H1 (cell line): ENCODE measurements at regions not wholly inside any gene's neighbourhood (a gene's known extent, or its start where the extent isn't known, plus 50 kb on each side); places are given as distances from the start of the nearest gene placed in this dataset.

ENCODE experiments used
- CTCF ChIA-PET: fragments of 300-600 bp; sonication (Branson Sonifier 250); formaldehyde crosslinking; loops from one replicate; lab custom pipeline; 2021; ENCODE audit not compliant: partially characterized antibody; lab: Charles Lee
- POLR2A ChIA-PET: fragments of 300-600 bp; sonication (Branson Sonifier 250); formaldehyde crosslinking; loops from one replicate; lab custom pipeline; 2021; ENCODE audit warnings: inconsistent platforms; ENCODE audit not compliant: partially characterized antibody; lab: Charles Lee
- DNase-seq, 2 experiments: peaks; one replicate each; pipeline versions ENCODE4 v3.0.0 to v3.0.0-alpha.2; 2010 to 2022; ENCODE audit warnings: low spot score in 2 of 2, low read depth in 1 of 2, mixed read lengths in 1 of 2
- FAIRE-seq: peaks from 2 replicates; lab custom pipeline; 2011; peaks lifted over from hg19 to GRCh38; lab: Jason Lieb, UNC
- H2AFZ ChIP-seq: 2 replicates; pipeline ENCODE4 v1.8.1; 2012; ENCODE audit warnings: low read length, inconsistent platforms
- H2AK5ac ChIP-seq: 2 replicates; pipeline ENCODE4 v1.6.1; 2013; ENCODE audit warnings: low read depth, low read length
- H2BK120ac ChIP-seq: replicated peaks from 2 replicates; pipeline ENCODE3; 2013; ENCODE audit warnings: low read depth, low read length, inconsistent platforms
- H2BK12ac ChIP-seq: 2 replicates; pipeline ENCODE4 v1.6.1; 2013; ENCODE audit warnings: low read depth, low read length
- H2BK15ac ChIP-seq: 2 replicates; pipeline ENCODE4 v1.6.1; 2013; ENCODE audit warnings: low read length
- H2BK20ac ChIP-seq: 2 replicates; pipeline ENCODE4 v1.6.1; 2013; ENCODE audit warnings: low read length
- H2BK5ac ChIP-seq: 2 replicates; pipeline ENCODE4 v1.6.1; 2013; ENCODE audit warnings: low read depth, low read length
- H3K14ac ChIP-seq: 2 replicates; pipeline ENCODE4 v1.6.1; 2013; ENCODE audit warnings: inconsistent platforms; ENCODE audit not compliant: insufficient read length
- H3K18ac ChIP-seq: 2 replicates; pipeline ENCODE4 v1.6.1; 2013; ENCODE audit warnings: low read length; ENCODE audit errors: extremely low read depth
- H3K23ac ChIP-seq: 2 replicates; pipeline ENCODE4 v1.6.1; 2013; ENCODE audit warnings: inconsistent platforms; ENCODE audit not compliant: insufficient read length
- H3K23me2 ChIP-seq: 2 replicates; pipeline ENCODE4 v1.6.1; 2013; ENCODE audit warnings: low read depth, low read length
- H3K27ac ChIP-seq: 2 replicates; pipeline ENCODE4 v1.6.1; 2011; ENCODE audit warnings: low read depth, low read length, inconsistent platforms
- H3K27me3 ChIP-seq, 4 experiments: replicated peaks in 1 of 4; 1 replicate in 1 of 4; 2 replicates in 3 of 4; pipeline versions ENCODE4 v1.6.1 to v1.8.1; 2011 to 2013; ENCODE audit warnings: low read length in 3 of 4, mild to moderate bottlenecking in 3 of 4, inconsistent platforms in 2 of 4, mixed read lengths in 2 of 4, moderate library complexity in 1 of 4; ENCODE audit not compliant: control insufficient read depth in 3 of 4, insufficient read depth in 3 of 4; ENCODE audit errors: extremely low read depth in 1 of 4
- H3K36me3 ChIP-seq, 4 experiments: 2 replicates each; pipeline versions ENCODE4 v1.6.1 to v1.8.1; 2011 to 2013; ENCODE audit warnings: mild to moderate bottlenecking in 4 of 4, low read length in 3 of 4, moderate library complexity in 2 of 4, control low read depth in 1 of 4, inconsistent platforms in 1 of 4; ENCODE audit not compliant: insufficient read depth in 4 of 4, control insufficient read depth in 2 of 4
- H3K4ac ChIP-seq: replicated peaks from 2 replicates; pipeline ENCODE3; 2013; ENCODE audit warnings: low read length, low read depth, mixed read lengths, inconsistent platforms; ENCODE audit not compliant: insufficient read length
- H3K4me1 ChIP-seq, 4 experiments: replicated peaks in 1 of 4; 1 replicate in 1 of 4; 2 replicates in 3 of 4; pipeline versions ENCODE4 v1.6.1 to v1.8.1; 2011 to 2013; ENCODE audit warnings: low read length in 3 of 4, inconsistent platforms in 2 of 4, mixed read lengths in 1 of 4; ENCODE audit not compliant: insufficient read depth in 4 of 4, control insufficient read depth in 3 of 4
- H3K4me2 ChIP-seq, 2 experiments: 2 replicates each; pipeline versions ENCODE4 v1.6.1 to v1.8.1; 2011 to 2013; ENCODE audit warnings: low read depth in 2 of 2, low read length in 2 of 2, control low read depth in 1 of 2, inconsistent platforms in 1 of 2, mild to moderate bottlenecking in 1 of 2; ENCODE audit not compliant: insufficient read depth in 1 of 2
- H3K4me3 ChIP-seq, 4 experiments: fragments of 200-600, 300-600 bp in 1 of 4; sonication (generic), shearing (Covaris generic), sonication (Bioruptor Twin) in 1 of 4; 2 replicates each; pipeline versions ENCODE4 v1.5.1 to v1.8.1; 2011 to 2016; ENCODE audit warnings: low read length in 4 of 4, low read depth in 3 of 4, control low read depth in 2 of 4, inconsistent platforms in 2 of 4, mild to moderate bottlenecking in 2 of 4, mixed read lengths in 1 of 4, moderate library complexity in 1 of 4; ENCODE audit not compliant: insufficient read depth in 2 of 4; ENCODE audit errors: extremely low read depth in 1 of 4
- H3K56ac ChIP-seq: replicated peaks from 2 replicates; pipeline ENCODE3; 2013; ENCODE audit warnings: low read depth, mild to moderate bottlenecking, mixed read lengths, low read length, inconsistent platforms; ENCODE audit not compliant: insufficient read length
- H3K79me1 ChIP-seq: 2 replicates; pipeline ENCODE4 v1.6.1; 2013; ENCODE audit warnings: low read depth, low read length, control low read depth
- H3K79me2 ChIP-seq, 2 experiments: 2 replicates each; pipeline versions ENCODE4 v1.6.1 to v1.8.1; 2012 to 2013; ENCODE audit warnings: low read length in 2 of 2, mild to moderate bottlenecking in 2 of 2, inconsistent platforms in 1 of 2; ENCODE audit not compliant: insufficient read depth in 2 of 2, control insufficient read depth in 1 of 2
- H3K9ac ChIP-seq, 4 experiments: replicated peaks in 1 of 4; 1 replicate in 1 of 4; 2 replicates in 3 of 4; pipeline versions ENCODE4 v1.6.1 to v1.8.1; 2011 to 2013; ENCODE audit warnings: low read depth in 3 of 4, low read length in 3 of 4, control low read depth in 2 of 4, mild to moderate bottlenecking in 2 of 4, moderate library complexity in 2 of 4, inconsistent platforms in 1 of 4; ENCODE audit errors: extremely low read depth in 1 of 4
- H3K9me3 ChIP-seq, 2 experiments: 2 replicates each; pipeline versions ENCODE4 v1.6.1 to v1.8.1; 2012 to 2013; ENCODE audit warnings: mild to moderate bottlenecking in 2 of 2, moderate library complexity in 2 of 2, control low read depth in 1 of 2, inconsistent platforms in 1 of 2, low read depth in 1 of 2, low read length in 1 of 2, mixed read lengths in 1 of 2; ENCODE audit not compliant: insufficient read depth in 2 of 2
- H4K20me1 ChIP-seq, 2 experiments: replicated peaks in 1 of 2; 2 replicates each; pipeline versions ENCODE3 to v1.8.1; 2011 to 2013; ENCODE audit warnings: inconsistent platforms in 2 of 2, low read length in 2 of 2, mild to moderate bottlenecking in 1 of 2; ENCODE audit not compliant: insufficient read depth in 2 of 2, control insufficient read depth in 1 of 2
- H4K5ac ChIP-seq: 2 replicates; pipeline ENCODE4 v1.6.1; 2013; ENCODE audit warnings: low read length, low read depth, mixed read lengths, inconsistent platforms; ENCODE audit not compliant: insufficient read length
- H4K8ac ChIP-seq: 2 replicates; pipeline ENCODE4 v1.8.0; 2013; ENCODE audit warnings: mild to moderate bottlenecking, moderate library complexity, low read length, inconsistent platforms; ENCODE audit not compliant: insufficient read depth; ENCODE audit errors: extremely low read depth
- H4K91ac ChIP-seq: replicated peaks from 2 replicates; pipeline ENCODE3; 2013; ENCODE audit warnings: low read length, mixed read lengths, inconsistent platforms; ENCODE audit not compliant: insufficient read length
- BRCA1 ChIP-seq: IDR thresholded peaks from 2 replicates; pipeline ENCODE4 v1.6.1; 2012; ENCODE audit warnings: low read depth, low read length, improper control_type of control experiment
- CREB1 ChIP-seq: IDR thresholded peaks from 2 replicates; pipeline ENCODE4 v1.6.1; 2012; ENCODE audit warnings: inconsistent platforms
- RAD21 ChIP-seq, 2 experiments: IDR thresholded peaks in 1 of 2; conservative IDR thresholded peaks in 1 of 2; 2 replicates each; pipeline ENCODE4 v1.6.1; 2011; ENCODE audit warnings: low read depth in 2 of 2, low read length in 2 of 2, improper control_type of control experiment in 1 of 2, inconsistent platforms in 1 of 2, mild to moderate bottlenecking in 1 of 2, moderate library complexity in 1 of 2
- WGBS, 2 experiments: shearing (Covaris generic) in 1 of 2; methylation state at CpG; one replicate each; pipeline versions ENCODE4 v1.1.6 to v1.1.7; 2013 to 2015; ENCODE audit warnings: low lambda C conversion rate in 2 of 2, mixed read lengths in 2 of 2, inconsistent platforms in 1 of 2, low coverage in 1 of 2, missing lambda C conversion rate in 1 of 2; ENCODE audit not compliant: insufficient replicate concordance in 2 of 2, insufficient coverage in 1 of 2, insufficient read length in 1 of 2; ENCODE audit errors: extremely low coverage in 1 of 2, missing lambda C conversion rate in 1 of 2; 5-methylcytosine and 5-hydroxymethylcytosine counted together

- H2BK12ac ChIP-seq = no peak overlapping the region
- H3K23ac ChIP-seq = no peak overlapping the region
- no peaks in the 10 kb centered on the region for H3K79me1 ChIP-seq
- H2AFZ ChIP-seq = no peak overlapping the region
- H3K4me1 ChIP-seq = no peaks in the 10 kb centered on the region
- no peaks in the 10 kb centered on the region for H3K79me2 ChIP-seq
- no peak overlapping the region for H2BK20ac ChIP-seq
- H2BK120ac ChIP-seq = no peak overlapping the region
- H4K91ac ChIP-seq = no peak overlapping the region
- H3K23me2 ChIP-seq = no peaks in the 10 kb centered on the region
- H3K27ac ChIP-seq = no peak overlapping the region
- H3K9ac ChIP-seq = no peak overlapping the region
- no peak overlapping the region for H3K18ac ChIP-seq
- TF ChIP-seq CREB1 = no peak
- TF ChIP-seq BRCA1 = no peak
- peak; percentile 5 to 18; a peak in 2 of 4 replicates for TF ChIP-seq RAD21 (IDR thresholded peaks at IDR 0.05 in 1 of 2, conservative IDR thresholded peaks at IDR 0.05 in 1 of 2; ENCODE audit: low read depth in 2 of 2, low read length in 2 of 2)
- H2BK15ac ChIP-seq = no peak overlapping the region
- no peak for DNase-seq
- H2AK5ac ChIP-seq = no peak overlapping the region
- H3K4me2 ChIP-seq = no peak overlapping the region
- no peak overlapping the region for H3K4me3 ChIP-seq
- FAIRE-seq = no peak
- no peak overlapping the region for H3K56ac ChIP-seq
- no peak overlapping the region for H4K5ac ChIP-seq
- POLR2A ChIA-PET = no interaction called here
- no peak overlapping the region for H2BK5ac ChIP-seq
- no peak overlapping the region for H3K4ac ChIP-seq
- H3K9me3 ChIP-seq = no peaks in the 10 kb centered on the region
- no peaks in the 10 kb centered on the region for H3K36me3 ChIP-seq
- 92% methylated on average over 13 of the region's 13 CpGs; no CpG with 5 or more reads in 1 of the 2 experiments for WGBS, 2 experiments
- CTCF ChIA-PET = no interaction called here
- no peaks in the 10 kb centered on the region for H3K27me3 ChIP-seq
- no peak overlapping the region for H4K8ac ChIP-seq
- H3K14ac ChIP-seq = no peak overlapping the region
- no peaks in the 10 kb centered on the region for H4K20me1 ChIP-seq
Observed at GRCh38 chr6:45815466-45816125, 200.1 kb downstream of the CLIC5 start.
